ENCODE measurements at regions not wholly inside any gene's neighbourhood (a gene's known extent, or its start where the extent isn't known, plus 50 kb on each side); places are given as distances from the start of the nearest gene placed in this dataset.
A peak's percentile ranks its signal among the peaks of the same experiment; 100 is the strongest.

- DNase-seq: peak in 1 of 2 donors; percentile 37
Measured at GRCh38 chr2:111219285-111219684, 98.6 kb downstream of the BCL2L11 start.

- no peak for DNase-seq
Measured at GRCh38 chr2:111219734-111220505, 99.2 kb downstream of the BCL2L11 start.

- DNase-seq: no peak
Measured at GRCh38 chr2:111220962-111221361, 100.2 kb downstream of the BCL2L11 start.

DNA sequence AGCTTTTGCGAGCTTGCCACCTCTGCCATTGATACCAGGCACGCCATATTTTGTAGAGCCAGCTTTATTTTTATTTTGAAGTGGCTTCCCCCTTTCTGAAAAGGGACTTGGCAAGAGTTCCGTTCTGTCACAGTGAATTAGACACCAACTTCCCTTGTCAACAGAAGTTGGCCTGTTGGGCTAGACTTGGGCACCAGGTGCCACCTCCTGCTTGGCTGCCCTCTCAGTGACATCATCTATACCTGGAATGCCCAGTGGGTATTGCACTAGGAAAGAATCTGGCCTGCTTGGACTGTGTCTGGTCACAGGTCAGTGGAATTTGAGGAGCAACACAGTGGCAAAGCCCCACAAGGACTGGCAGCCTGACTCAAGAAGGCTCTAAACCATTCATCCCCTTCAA is 101.0 kb downstream of the BCL2L11 start:
- no peak for DNase-seq

- no peak for DNase-seq
Measured at GRCh38 chr2:111222204-111222866, 101.6 kb downstream of the BCL2L11 start.

DNA sequence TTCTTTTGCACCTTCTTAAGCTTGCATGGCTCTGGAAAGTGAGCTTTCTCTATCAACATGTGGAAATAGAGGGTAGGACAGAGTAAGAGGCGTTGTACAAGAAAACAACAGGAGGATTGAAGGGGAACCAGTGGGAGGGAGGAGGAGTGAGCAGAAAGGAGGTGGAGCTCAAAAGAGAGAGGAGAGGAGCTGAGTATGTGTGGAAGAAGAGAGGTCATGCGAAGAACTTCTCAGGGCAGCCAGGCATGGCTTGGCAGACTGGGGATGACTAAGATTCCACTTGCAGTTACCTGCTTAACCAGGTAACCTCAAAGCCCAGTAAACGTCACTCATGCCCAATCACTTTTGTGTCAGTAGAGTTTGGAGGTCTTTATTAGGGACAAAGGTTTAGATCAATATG is 105.1 kb downstream of the BCL2L11 start:
- no peak for DNase-seq

DNA sequence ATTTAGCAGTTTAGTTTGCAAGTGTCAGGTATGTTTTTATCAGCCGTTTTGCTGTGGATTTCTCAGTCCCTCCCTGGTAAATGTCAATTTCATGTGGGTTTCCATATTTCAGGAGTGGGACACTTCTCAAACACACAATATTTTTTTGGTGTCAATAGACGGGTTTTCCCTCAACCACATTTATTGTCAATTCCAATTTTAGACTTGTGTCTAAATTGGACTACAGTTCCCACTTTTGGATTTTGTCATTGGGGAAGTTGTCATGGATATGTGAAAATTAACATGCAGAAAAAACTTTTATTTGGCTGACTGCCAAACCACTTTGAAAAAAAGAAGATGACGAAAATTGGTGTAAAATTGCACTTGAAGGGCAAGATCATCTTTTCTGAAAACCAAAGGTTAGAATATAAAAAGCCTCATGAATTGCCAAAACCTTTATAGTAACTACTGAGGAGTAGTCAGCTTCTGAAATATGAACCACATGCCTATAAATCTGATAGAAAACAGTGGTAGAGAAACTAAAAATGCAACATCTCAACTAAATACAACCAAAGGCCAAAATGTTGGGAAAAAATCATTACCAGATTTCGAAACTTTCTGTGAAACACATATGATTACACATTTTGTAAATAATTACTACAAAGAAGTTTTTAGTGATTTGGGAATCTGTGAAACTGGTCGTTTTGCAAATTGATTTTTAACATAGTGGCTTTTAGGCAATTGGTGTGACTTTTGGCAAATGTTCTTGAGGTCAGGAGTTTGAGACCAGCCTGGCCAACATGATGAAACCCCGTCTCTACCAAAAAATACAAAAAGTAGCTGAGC is 106.4 kb downstream of the BCL2L11 start:
- DNase-seq: peak in 1 of 2 donors; percentile 8

- no peak for DNase-seq
Measured at GRCh38 chr2:111227716-111228141, 107.0 kb downstream of the BCL2L11 start.

GRCh38 chr2:111231532-111232252 is 111.0 kb downstream of the BCL2L11 start:
- DNase-seq: no peak

DNA sequence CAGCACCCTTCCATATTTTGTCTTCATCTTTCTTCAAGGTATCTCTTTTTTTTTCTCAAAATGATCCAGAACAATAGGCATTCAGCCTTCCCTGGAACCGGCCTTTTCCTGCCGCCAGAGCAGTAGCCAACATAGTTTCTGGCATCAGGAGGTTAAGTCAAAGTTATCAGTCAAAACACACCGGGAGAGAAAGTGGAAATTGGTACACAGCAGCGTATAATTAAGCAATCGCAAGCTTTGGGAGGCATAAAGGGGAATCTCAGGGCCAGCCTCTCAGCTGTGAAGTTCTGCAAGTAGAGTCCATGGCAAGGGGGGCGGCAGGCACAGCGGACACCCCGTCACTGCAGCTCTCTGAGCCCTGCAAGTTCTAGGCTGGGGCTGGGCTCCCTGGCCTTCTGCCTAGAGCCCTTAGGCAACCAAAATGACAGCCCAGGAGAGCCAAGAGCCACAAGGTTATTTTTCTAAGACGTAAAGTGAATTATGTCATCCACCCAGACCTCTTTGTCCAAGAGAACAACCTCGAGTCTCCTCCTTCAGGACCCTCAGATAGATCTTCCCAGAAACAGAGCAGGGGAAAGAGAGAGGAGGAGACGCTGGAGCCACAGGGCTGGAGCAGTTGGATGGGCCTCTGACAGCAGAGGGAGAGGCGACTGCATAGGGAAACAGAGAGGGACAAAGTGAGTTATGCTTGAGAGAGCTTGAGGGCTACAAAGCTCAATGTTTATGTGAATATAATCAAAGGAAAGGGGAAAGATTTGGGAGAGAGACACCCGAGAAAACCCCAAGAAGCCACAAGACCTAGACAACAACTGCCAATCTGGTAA is 114.7 kb downstream of the BCL2L11 start:
- DNase-seq: no peak

GRCh38 chr2:111236025-111236424 is 115.3 kb downstream of the BCL2L11 start:
- no peak for DNase-seq

GRCh38 chr2:111238296-111238695 is 117.6 kb downstream of the BCL2L11 start:
- peak in 1 of 2 donors; percentile 3 for DNase-seq

DNA sequence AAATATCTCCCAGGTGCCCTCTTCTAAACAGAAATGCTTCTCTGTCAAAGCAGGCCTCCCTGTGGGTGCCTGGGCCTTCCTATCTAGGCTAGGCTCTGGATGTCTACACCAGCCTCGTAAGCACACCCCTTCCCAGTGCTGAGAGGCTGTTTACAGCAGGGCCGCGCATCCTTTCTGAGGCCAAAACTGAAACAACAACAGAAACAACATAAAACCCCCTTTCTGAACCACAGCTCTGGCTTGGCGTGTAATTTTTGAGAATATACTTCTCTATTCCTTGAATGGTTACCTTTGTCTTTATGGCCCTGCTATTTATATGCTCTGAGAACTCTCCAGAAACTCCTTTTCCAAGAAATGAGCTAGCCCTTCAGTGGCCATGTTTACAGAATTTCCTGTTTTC is 118.4 kb downstream of the BCL2L11 start:
- no peak for DNase-seq

DNA sequence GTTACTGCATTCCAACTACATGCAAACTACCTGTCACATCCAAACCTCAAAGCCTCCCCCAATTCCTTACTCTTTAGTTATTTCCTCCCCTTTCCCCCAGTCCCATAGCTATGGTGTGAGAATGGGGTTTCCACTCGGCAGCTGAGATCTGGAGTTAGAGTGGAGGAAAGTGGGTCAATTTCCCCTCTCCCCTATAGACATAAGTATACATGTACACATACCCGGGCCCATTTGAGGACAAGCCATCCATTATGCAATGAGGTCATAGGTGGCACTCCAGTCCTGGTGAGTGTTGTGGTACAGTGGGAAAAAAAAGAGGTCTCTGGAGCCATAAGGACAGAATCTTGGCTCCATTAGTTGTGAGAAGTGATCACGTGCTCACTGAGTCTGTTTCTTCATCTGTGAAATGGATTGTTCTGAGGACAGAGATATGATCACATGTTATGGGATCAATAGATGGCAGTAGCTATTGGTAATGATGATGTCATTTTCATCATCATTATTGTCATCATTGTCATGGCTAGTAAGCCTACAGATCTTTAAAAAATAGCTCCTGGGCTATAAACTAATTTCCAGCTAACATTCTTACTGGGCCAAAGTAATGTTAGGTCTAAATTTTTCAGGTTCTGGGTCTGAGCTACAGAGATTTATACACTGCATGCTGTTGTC is 119.0 kb downstream of the BCL2L11 start:
- no peak for DNase-seq

DNA sequence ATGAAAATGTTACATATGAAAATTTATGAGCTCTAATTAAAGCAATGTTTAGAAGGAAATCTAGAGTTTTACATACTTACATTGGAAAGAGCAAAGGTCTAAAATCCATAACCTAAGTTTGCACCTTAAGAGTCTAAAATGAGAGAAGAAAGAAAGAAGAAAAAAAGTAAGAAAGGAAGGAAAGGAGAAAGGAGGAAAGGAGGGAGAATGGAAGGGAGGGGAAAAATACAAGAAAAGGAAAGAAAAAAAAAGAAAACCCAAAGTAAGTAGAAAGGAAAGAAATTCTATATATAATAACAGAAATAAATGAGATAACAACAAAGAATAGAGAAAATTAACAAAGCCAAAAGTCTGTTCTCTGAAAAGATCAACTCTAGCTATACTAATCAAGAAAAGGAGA is 122.6 kb downstream of the BCL2L11 start:
- DNase-seq: no peak

DNA sequence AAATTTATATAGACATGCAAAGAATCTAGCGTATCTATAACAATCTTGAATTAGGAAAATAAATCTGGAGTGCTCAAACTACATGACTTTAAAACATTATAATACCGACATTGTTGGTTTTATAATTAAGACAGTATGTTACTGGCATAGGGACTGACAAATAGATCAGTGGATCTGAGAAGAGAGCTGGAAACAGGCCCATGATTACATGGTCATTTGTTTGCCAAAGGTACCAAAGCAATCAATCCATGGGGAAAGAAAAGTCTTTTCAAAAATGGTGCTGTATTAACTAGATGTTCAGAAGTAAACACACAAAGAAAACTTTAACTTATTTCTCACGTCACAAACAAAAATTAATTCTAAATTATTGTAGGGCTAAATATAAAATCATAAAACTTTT is 124.2 kb downstream of the BCL2L11 start:
- DNase-seq: no peak

DNA sequence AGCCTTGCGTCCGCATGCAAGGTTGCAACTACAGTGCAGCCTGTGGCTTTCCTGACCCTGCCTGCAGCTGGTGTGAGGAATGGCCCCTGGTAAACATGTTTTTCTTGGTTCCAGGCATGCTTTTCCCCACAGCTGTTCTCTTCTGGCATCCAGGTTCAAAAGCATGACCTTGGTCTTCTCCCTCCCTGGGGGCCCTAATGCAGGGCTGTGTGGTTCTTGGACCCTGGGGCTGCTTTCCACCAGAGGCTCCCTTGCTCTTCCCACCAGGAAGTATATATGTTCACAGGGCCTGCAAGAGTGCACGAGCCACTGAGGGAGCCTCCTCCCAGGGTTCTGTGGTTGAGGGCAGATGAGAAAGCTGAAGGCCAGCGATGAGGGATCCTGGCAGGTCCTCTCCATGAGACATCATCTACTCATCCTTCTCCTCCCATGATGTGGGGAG is 125.9 kb downstream of the BCL2L11 start:
- no peak for DNase-seq

GRCh38 chr2:111247491-111247890 is 126.8 kb downstream of the BCL2L11 start:
- no peak for DNase-seq

GRCh38 chr2:111249806-111250205 is 129.1 kb downstream of the BCL2L11 start:
- no peak for DNase-seq

DNA sequence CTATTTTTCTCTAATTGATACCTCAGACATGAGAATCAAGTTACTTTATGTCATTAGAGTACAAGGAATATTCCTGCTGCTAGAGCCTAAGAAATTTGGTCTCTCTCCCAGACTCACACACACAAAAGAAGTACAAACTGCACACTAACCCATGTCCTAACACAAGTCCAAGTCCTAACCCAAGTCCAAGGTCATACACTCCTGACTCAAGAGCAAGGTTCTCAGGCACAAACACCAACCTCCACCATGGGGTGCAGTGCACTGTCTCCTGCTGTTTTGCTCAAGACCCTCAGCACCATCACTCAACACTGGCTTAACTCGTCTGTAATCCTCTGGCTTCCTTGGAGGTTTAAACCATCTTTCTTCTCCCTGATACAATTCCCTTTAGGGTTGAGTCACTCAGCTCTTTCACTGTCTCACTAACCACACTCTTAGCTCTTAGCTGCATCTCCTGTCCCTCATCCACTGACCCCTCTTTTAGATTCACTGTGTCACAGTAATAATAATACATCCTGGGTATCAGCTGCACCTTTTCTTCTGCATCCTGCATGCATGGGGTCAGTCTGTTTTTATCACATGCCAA is 129.8 kb downstream of the BCL2L11 start:
- no peak for DNase-seq

- no peak for DNase-seq
Measured at GRCh38 chr2:111251711-111252110, 131.0 kb downstream of the BCL2L11 start.
